HEK293 (cell line): ENCODE measurements at regions not wholly inside any gene's neighbourhood (a gene's known extent, or its start where the extent isn't known, plus 50 kb on each side); places are given as distances from the start of the nearest gene placed in this dataset.

Source experiments
- HOXD13 ChIP-seq: sonication (generic); formaldehyde crosslinking; IDR thresholded peaks from 2 replicates; pipeline ENCODE4 v1.8.0; 2022; ENCODE audit warnings: missing genetic modification reagents, borderline replicate concordance
- KLF10 ChIP-seq: fragments of 450-650 bp; IDR thresholded peaks from 2 replicates; pipeline ENCODE4 v1.5.1; 2018; ENCODE audit warnings: missing biosample characterization, mild to moderate bottlenecking, missing genetic modification characterization
- SP2 ChIP-seq: fragments of 450-650 bp; formaldehyde crosslinking; IDR thresholded peaks from 2 replicates; pipeline ENCODE4 v1.5.1; 2016; ENCODE audit warnings: missing biosample characterization, missing genetic modification characterization
- TCF7L2 ChIP-seq: IDR thresholded peaks from 2 replicates; pipeline ENCODE4 v1.6.1; 2011; ENCODE audit warnings: low read depth, mild to moderate bottlenecking, inconsistent platforms, low read length, moderate library complexity, borderline replicate concordance
- YY1 ChIP-seq: fragments of 450-650 bp; formaldehyde crosslinking; IDR thresholded peaks from 2 replicates; pipeline ENCODE4 v1.5.1; 2018; ENCODE audit warnings: missing biosample characterization, missing genetic modification characterization
- ZFP41 ChIP-seq: fragments of 450-650 bp; formaldehyde crosslinking; IDR thresholded peaks from 2 replicates; pipeline ENCODE4 v1.5.1; 2016; ENCODE audit warnings: missing biosample characterization, missing genetic modification characterization, borderline replicate concordance
- ZNF174 ChIP-seq: fragments of 450-650 bp; formaldehyde crosslinking; IDR thresholded peaks from 2 replicates; pipeline ENCODE4 v1.5.0; 2017; ENCODE audit warnings: missing biosample characterization, mild to moderate bottlenecking, missing genetic modification characterization
- ZNF223 ChIP-seq: fragments of 450-650 bp; formaldehyde crosslinking; IDR thresholded peaks from 2 replicates; pipeline ENCODE4 v1.5.1; 2016; ENCODE audit warnings: missing biosample characterization, missing genetic modification characterization
- ZNF391 ChIP-seq: fragments of 450-650 bp; formaldehyde crosslinking; IDR thresholded peaks from 2 replicates; pipeline ENCODE4 v1.5.1; 2016; ENCODE audit warnings: low read depth, missing biosample characterization, missing genetic modification characterization, borderline replicate concordance
- TF ChIP-seq, protein P1 (sequence below): sonication (generic); formaldehyde crosslinking; IDR thresholded peaks from 2 replicates; pipeline ENCODE4 v1.8.1; 2022; ENCODE audit warnings: mild to moderate bottlenecking, moderate library complexity, missing genetic modification reagents
- TF ChIP-seq, protein P2 (sequence below): fragments of 450-650 bp; formaldehyde crosslinking; IDR thresholded peaks from 2 replicates; pipeline ENCODE4 v1.5.1; 2016; ENCODE audit warnings: missing biosample characterization, missing genetic modification characterization
- TF ChIP-seq, protein P3 (sequence below): fragments of 450-650 bp; formaldehyde crosslinking; IDR thresholded peaks from 2 replicates; pipeline ENCODE4 v1.5.1; 2016; ENCODE audit warnings: missing biosample characterization, missing genetic modification characterization
- TF ChIP-seq, protein P4 (sequence below): fragments of 450-650 bp; formaldehyde crosslinking; IDR thresholded peaks from 2 replicates; pipeline ENCODE4 v1.5.1; 2016; ENCODE audit warnings: missing biosample characterization, missing genetic modification characterization

DNA sequence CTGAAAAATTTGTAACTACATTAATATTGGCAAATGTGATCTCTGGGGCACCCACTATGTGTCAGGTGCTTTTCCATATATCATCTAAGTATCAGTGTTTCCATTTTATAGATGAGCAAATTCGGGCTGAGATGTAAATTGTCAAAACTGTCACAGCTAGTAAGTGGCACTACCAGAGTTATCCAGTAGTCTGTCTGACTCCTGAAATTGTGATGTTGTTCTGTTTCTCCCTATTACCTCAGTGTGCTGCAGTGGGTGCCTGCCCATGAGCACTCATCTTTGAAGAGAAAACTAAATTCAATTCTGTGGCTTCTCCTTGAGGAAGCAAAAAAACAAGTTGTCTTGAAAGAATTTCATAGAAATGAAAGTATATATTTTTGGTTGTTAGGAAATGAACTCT lies 467.4 kb upstream of the FANCL start:
- TF ChIP-seq ZNF223 (tag by site-specific recombination) = no peak
- TF ChIP-seq, protein P1, sequence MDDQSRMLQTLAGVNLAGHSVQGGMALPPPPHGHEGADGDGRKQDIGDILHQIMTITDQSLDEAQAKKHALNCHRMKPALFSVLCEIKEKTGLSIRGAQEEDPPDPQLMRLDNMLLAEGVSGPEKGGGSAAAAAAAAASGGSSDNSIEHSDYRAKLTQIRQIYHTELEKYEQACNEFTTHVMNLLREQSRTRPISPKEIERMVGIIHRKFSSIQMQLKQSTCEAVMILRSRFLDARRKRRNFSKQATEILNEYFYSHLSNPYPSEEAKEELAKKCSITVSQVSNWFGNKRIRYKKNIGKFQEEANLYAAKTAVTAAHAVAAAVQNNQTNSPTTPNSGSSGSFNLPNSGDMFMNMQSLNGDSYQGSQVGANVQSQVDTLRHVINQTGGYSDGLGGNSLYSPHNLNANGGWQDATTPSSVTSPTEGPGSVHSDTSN (CRISPR knock-in tag) = no peak
- TF ChIP-seq, protein P2, sequence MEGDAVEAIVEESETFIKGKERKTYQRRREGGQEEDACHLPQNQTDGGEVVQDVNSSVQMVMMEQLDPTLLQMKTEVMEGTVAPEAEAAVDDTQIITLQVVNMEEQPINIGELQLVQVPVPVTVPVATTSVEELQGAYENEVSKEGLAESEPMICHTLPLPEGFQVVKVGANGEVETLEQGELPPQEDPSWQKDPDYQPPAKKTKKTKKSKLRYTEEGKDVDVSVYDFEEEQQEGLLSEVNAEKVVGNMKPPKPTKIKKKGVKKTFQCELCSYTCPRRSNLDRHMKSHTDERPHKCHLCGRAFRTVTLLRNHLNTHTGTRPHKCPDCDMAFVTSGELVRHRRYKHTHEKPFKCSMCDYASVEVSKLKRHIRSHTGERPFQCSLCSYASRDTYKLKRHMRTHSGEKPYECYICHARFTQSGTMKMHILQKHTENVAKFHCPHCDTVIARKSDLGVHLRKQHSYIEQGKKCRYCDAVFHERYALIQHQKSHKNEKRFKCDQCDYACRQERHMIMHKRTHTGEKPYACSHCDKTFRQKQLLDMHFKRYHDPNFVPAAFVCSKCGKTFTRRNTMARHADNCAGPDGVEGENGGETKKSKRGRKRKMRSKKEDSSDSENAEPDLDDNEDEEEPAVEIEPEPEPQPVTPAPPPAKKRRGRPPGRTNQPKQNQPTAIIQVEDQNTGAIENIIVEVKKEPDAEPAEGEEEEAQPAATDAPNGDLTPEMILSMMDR (tag by site-specific recombination) = no peak
- no peak for TF ChIP-seq ZNF174 (tag by site-specific recombination)
- no peak for TF ChIP-seq TCF7L2
- TF ChIP-seq HOXD13 = no peak
- TF ChIP-seq ZFP41 (tag by site-specific recombination) = no peak
- no peak for TF ChIP-seq ZNF391
- TF ChIP-seq, protein P3, sequence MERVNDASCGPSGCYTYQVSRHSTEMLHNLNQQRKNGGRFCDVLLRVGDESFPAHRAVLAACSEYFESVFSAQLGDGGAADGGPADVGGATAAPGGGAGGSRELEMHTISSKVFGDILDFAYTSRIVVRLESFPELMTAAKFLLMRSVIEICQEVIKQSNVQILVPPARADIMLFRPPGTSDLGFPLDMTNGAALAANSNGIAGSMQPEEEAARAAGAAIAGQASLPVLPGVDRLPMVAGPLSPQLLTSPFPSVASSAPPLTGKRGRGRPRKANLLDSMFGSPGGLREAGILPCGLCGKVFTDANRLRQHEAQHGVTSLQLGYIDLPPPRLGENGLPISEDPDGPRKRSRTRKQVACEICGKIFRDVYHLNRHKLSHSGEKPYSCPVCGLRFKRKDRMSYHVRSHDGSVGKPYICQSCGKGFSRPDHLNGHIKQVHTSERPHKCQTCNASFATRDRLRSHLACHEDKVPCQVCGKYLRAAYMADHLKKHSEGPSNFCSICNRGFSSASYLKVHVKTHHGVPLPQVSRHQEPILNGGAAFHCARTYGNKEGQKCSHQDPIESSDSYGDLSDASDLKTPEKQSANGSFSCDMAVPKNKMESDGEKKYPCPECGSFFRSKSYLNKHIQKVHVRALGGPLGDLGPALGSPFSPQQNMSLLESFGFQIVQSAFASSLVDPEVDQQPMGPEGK (tag by site-specific recombination) = no peak
- no peak for TF ChIP-seq SP2 (tag by site-specific recombination)
- TF ChIP-seq YY1 (tag by site-specific recombination) = no peak
- TF ChIP-seq, protein P4, sequence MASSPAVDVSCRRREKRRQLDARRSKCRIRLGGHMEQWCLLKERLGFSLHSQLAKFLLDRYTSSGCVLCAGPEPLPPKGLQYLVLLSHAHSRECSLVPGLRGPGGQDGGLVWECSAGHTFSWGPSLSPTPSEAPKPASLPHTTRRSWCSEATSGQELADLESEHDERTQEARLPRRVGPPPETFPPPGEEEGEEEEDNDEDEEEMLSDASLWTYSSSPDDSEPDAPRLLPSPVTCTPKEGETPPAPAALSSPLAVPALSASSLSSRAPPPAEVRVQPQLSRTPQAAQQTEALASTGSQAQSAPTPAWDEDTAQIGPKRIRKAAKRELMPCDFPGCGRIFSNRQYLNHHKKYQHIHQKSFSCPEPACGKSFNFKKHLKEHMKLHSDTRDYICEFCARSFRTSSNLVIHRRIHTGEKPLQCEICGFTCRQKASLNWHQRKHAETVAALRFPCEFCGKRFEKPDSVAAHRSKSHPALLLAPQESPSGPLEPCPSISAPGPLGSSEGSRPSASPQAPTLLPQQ (tag by site-specific recombination) = no peak
- no peak for TF ChIP-seq KLF10 (tag by site-specific recombination)
